GM23338 (cell line): ENCODE measurements at regions not wholly inside any gene's neighbourhood (a gene's known extent, or its start where the extent isn't known, plus 50 kb on each side); places are given as distances from the start of the nearest gene placed in this dataset.

Source experiments
- ATAC-seq: fragments of 200-7000 bp; cut with Tn5 transposase; 3 replicates; pipeline ENCODE4 v1.9.1; 2020
- DNase-seq: peaks from one replicate; pipeline ENCODE4 v3.0.0-alpha.2; 2015; ENCODE audit warnings: low spot score
- H2AFZ ChIP-seq: fragments of 200-600 bp; sonication (generic); 2 replicates; pipeline ENCODE4 v1.8.0; 2016; ENCODE audit warnings: antibody characterized with exemption, mild to moderate bottlenecking, moderate library complexity
- H3F3A ChIP-seq: fragments of 200-600 bp; sonication (generic); replicated peaks from 2 replicates; pipeline ENCODE4 v1.8.0; 2017; ENCODE audit warnings: antibody characterized with exemption, mixed run types, low read depth
- H3K27ac ChIP-seq: fragments of 200-600 bp; sonication (generic); 2 replicates; pipeline ENCODE4 v1.6.1; 2016; ENCODE audit warnings: low read depth
- H3K27me3 ChIP-seq: fragments of 200-600 bp; sonication (generic); 2 replicates; pipeline ENCODE4 v1.8.0; 2016; ENCODE audit warnings: mild to moderate bottlenecking, mixed run types, moderate library complexity; ENCODE audit not compliant: insufficient read depth
- H3K36me3 ChIP-seq: fragments of 200-600 bp; sonication (generic); 2 replicates; pipeline ENCODE4 v1.8.0; 2016; ENCODE audit warnings: mild to moderate bottlenecking; ENCODE audit not compliant: insufficient read depth
- H3K4me1 ChIP-seq: fragments of 200-600 bp; sonication (generic); 2 replicates; pipeline ENCODE4 v1.8.0; 2016; ENCODE audit warnings: mild to moderate bottlenecking, moderate library complexity; ENCODE audit not compliant: insufficient read depth
- H3K4me2 ChIP-seq: fragments of 200-600 bp; sonication (generic); 2 replicates; pipeline ENCODE4 v1.7.1; 2017; ENCODE audit warnings: mixed run types
- H3K4me3 ChIP-seq: fragments of 200-600 bp; sonication (generic); 2 replicates; pipeline ENCODE4 v1.6.1; 2016; ENCODE audit warnings: mixed run types
- H3K79me2 ChIP-seq: fragments of 200-600 bp; sonication (generic); replicated peaks from 2 replicates; pipeline ENCODE4 v1.8.0; 2017; ENCODE audit warnings: mild to moderate bottlenecking; ENCODE audit not compliant: insufficient read depth
- H3K9me2 ChIP-seq: fragments of 200-600 bp; sonication (generic); 2 replicates; pipeline ENCODE4 v1.8.0; 2017; ENCODE audit not compliant: insufficient read depth
- H4K20me1 ChIP-seq: fragments of 200-600 bp; sonication (generic); replicated peaks from 2 replicates; pipeline ENCODE4 v1.8.0; 2017; ENCODE audit warnings: mild to moderate bottlenecking; ENCODE audit not compliant: insufficient read depth
- H3K27ac Mint-ChIP-seq: 2 replicates; pipeline ENCODE4 v1.8.0; 2020; ENCODE audit warnings: inconsistent platforms, mild to moderate bottlenecking, moderate library complexity, mixed read lengths
- H3K27me3 Mint-ChIP-seq: 3 replicates; pipeline ENCODE4 v1.8.0; 2022; ENCODE audit warnings: low read depth, mild to moderate bottlenecking, moderate library complexity, mixed read lengths, inconsistent platforms; ENCODE audit not compliant: insufficient read depth, poor library complexity
- H3K36me3 Mint-ChIP-seq: 3 replicates; pipeline ENCODE4 v1.8.0; 2021; ENCODE audit warnings: low read depth, mild to moderate bottlenecking, inconsistent platforms, moderate library complexity, mixed read lengths
- H3K4me1 Mint-ChIP-seq: 3 replicates; pipeline ENCODE4 v1.8.0; 2020; ENCODE audit warnings: mild to moderate bottlenecking, inconsistent platforms, mixed read lengths
- H3K4me3 Mint-ChIP-seq: 3 replicates; pipeline ENCODE4 v1.8.0; 2021; ENCODE audit warnings: moderate library complexity, mild to moderate bottlenecking, inconsistent platforms, mixed read lengths
- H3K9me3 Mint-ChIP-seq: 3 replicates; pipeline ENCODE4 v1.8.0; 2020; ENCODE audit warnings: moderate library complexity, mild to moderate bottlenecking, inconsistent platforms, mixed read lengths
- CREB1 ChIP-seq: fragments of 250-450 bp; sonication (Bioruptor Pico); IDR thresholded peaks from 2 replicates; pipeline ENCODE4 v1.5.0; 2020; ENCODE audit warnings: low read depth, mild to moderate bottlenecking, moderate library complexity
- EZH2 ChIP-seq: fragments of 200-600 bp; sonication (generic); IDR thresholded peaks from one replicate; pipeline ENCODE4 v1.8.0; 2017; ENCODE audit warnings: antibody characterized with exemption, mild to moderate bottlenecking, low read depth; ENCODE audit not compliant: unreplicated experiment
- NANOG ChIP-seq: IDR thresholded peaks from 2 replicates; pipeline ENCODE4 v1.6.1; 2016; ENCODE audit warnings: antibody characterized with exemption, borderline replicate concordance
- POLR2AphosphoS5 ChIP-seq: IDR thresholded peaks from 2 replicates; pipeline ENCODE4 v1.6.1; 2016; ENCODE audit warnings: antibody characterized with exemption, low read depth
- REST ChIP-seq: IDR thresholded peaks from one replicate; pipeline ENCODE4 v1.6.1; 2018; ENCODE audit warnings: antibody characterized with exemption; ENCODE audit not compliant: unreplicated experiment
- STAT1 ChIP-seq: IDR thresholded peaks from one replicate; pipeline ENCODE4 v1.6.1; 2016; ENCODE audit warnings: antibody characterized with exemption; ENCODE audit not compliant: unreplicated experiment
- ZNF114 ChIP-seq: fragments of 250-450 bp; sonication (Bioruptor Pico); IDR thresholded peaks from 2 replicates; pipeline ENCODE4 v1.5.0; 2020; ENCODE audit warnings: mild to moderate bottlenecking, moderate library complexity
- ZNF331 ChIP-seq: fragments of 250-450 bp; sonication (Bioruptor Pico); IDR thresholded peaks from 2 replicates; pipeline ENCODE4 v1.5.0; 2020; ENCODE audit warnings: low read depth, mild to moderate bottlenecking, moderate library complexity
- TF ChIP-seq, protein P1 (sequence below): IDR thresholded peaks from 2 replicates; pipeline ENCODE4 v1.6.1; 2016; ENCODE audit warnings: antibody characterized with exemption
- TF ChIP-seq, protein P2 (sequence below), 2 experiments: fragments of 200-600 bp in 1 of 2; sonication (generic) in 1 of 2; conservative IDR thresholded peaks; 2 replicates each; pipeline versions ENCODE4 v1.5.1 to v1.6.1; 2016 to 2017; ENCODE audit warnings: antibody characterized with exemption in 2 of 2, low read depth in 2 of 2, mild to moderate bottlenecking in 2 of 2, moderate library complexity in 1 of 2
- TF ChIP-seq, protein P3 (sequence below): fragments of 250-450 bp; sonication (Bioruptor Pico); IDR thresholded peaks from 2 replicates; pipeline ENCODE4 v1.5.0; 2020; ENCODE audit warnings: mild to moderate bottlenecking, moderate library complexity

DNA sequence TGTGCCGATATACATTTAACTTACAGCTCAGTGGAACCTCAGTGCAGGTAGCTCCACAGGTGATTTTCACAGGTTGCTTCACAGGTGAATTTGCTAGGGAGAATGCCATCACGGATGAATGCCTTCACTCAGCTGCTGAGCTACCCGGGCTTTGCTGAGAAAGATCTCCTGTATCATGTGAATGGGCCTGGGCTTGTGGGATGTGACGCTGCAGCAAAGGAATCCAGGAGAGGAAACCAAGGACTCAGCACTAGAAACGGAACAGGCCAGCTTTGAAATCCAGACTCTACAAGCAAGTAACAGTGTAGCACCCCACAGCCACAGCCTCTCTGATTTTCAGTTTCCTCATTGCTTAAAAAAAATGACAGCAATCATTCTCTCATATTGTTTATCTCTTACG, 271.4 kb upstream of the MAF start (continued):
- TF ChIP-seq, protein P1, sequence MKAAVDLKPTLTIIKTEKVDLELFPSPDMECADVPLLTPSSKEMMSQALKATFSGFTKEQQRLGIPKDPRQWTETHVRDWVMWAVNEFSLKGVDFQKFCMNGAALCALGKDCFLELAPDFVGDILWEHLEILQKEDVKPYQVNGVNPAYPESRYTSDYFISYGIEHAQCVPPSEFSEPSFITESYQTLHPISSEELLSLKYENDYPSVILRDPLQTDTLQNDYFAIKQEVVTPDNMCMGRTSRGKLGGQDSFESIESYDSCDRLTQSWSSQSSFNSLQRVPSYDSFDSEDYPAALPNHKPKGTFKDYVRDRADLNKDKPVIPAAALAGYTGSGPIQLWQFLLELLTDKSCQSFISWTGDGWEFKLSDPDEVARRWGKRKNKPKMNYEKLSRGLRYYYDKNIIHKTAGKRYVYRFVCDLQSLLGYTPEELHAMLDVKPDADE, result no peak
- TF ChIP-seq EZH2, result no peak
- no peak for TF ChIP-seq POLR2AphosphoS5
- no peak for TF ChIP-seq STAT1
- TF ChIP-seq REST, result no peak
- no peak for TF ChIP-seq ZNF331
- TF ChIP-seq NANOG, result no peak
- no peak for TF ChIP-seq ZNF114 (CRISPR knock-in tag)

GRCh38 chr16:79870016-79870886, 269.7 kb upstream of the MAF start:
- ATAC-seq, result no peak
- no peaks in the 10 kb centered on the region for H3K4me1 Mint-ChIP-seq
- no peaks in the 10 kb centered on the region for H3K4me1 ChIP-seq
- no peaks in the 10 kb centered on the region for H3K27me3 ChIP-seq
- no peak overlapping the region for H3K27ac ChIP-seq
- no peaks in the 10 kb centered on the region for H3K79me2 ChIP-seq
- no peak overlapping the region for H3K4me2 ChIP-seq
- H3K4me3 ChIP-seq, result no peak overlapping the region
- H3K4me3 Mint-ChIP-seq, result no peak overlapping the region
- no peaks in the 10 kb centered on the region for H3K9me3 Mint-ChIP-seq
- H3F3A ChIP-seq, result no peaks in the 10 kb centered on the region
- no peaks in the 10 kb centered on the region for H3K36me3 ChIP-seq
- DNase-seq, result no peak
- H3K9me2 ChIP-seq, result peaks cover 16% of the 10 kb centered on the region; the same call in 1 of the 2 replicates
- H3K27ac Mint-ChIP-seq, result no peak overlapping the region
- H4K20me1 ChIP-seq, result no peaks in the 10 kb centered on the region
- H3K36me3 Mint-ChIP-seq, result no peaks in the 10 kb centered on the region
- H2AFZ ChIP-seq, result no peak overlapping the region
- peaks cover 2% of the 10 kb centered on the region for H3K27me3 Mint-ChIP-seq
- no peak for TF ChIP-seq ZNF114 (CRISPR knock-in tag)
- TF ChIP-seq, protein P2, sequence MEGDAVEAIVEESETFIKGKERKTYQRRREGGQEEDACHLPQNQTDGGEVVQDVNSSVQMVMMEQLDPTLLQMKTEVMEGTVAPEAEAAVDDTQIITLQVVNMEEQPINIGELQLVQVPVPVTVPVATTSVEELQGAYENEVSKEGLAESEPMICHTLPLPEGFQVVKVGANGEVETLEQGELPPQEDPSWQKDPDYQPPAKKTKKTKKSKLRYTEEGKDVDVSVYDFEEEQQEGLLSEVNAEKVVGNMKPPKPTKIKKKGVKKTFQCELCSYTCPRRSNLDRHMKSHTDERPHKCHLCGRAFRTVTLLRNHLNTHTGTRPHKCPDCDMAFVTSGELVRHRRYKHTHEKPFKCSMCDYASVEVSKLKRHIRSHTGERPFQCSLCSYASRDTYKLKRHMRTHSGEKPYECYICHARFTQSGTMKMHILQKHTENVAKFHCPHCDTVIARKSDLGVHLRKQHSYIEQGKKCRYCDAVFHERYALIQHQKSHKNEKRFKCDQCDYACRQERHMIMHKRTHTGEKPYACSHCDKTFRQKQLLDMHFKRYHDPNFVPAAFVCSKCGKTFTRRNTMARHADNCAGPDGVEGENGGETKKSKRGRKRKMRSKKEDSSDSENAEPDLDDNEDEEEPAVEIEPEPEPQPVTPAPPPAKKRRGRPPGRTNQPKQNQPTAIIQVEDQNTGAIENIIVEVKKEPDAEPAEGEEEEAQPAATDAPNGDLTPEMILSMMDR (conservative IDR thresholded peaks at IDR 0.05; ENCODE audit: low read depth in 2 of 2), result no peak
- no peak for TF ChIP-seq POLR2AphosphoS5
- TF ChIP-seq ZNF331, result no peak
- no peak for TF ChIP-seq STAT1
- TF ChIP-seq, protein P3, sequence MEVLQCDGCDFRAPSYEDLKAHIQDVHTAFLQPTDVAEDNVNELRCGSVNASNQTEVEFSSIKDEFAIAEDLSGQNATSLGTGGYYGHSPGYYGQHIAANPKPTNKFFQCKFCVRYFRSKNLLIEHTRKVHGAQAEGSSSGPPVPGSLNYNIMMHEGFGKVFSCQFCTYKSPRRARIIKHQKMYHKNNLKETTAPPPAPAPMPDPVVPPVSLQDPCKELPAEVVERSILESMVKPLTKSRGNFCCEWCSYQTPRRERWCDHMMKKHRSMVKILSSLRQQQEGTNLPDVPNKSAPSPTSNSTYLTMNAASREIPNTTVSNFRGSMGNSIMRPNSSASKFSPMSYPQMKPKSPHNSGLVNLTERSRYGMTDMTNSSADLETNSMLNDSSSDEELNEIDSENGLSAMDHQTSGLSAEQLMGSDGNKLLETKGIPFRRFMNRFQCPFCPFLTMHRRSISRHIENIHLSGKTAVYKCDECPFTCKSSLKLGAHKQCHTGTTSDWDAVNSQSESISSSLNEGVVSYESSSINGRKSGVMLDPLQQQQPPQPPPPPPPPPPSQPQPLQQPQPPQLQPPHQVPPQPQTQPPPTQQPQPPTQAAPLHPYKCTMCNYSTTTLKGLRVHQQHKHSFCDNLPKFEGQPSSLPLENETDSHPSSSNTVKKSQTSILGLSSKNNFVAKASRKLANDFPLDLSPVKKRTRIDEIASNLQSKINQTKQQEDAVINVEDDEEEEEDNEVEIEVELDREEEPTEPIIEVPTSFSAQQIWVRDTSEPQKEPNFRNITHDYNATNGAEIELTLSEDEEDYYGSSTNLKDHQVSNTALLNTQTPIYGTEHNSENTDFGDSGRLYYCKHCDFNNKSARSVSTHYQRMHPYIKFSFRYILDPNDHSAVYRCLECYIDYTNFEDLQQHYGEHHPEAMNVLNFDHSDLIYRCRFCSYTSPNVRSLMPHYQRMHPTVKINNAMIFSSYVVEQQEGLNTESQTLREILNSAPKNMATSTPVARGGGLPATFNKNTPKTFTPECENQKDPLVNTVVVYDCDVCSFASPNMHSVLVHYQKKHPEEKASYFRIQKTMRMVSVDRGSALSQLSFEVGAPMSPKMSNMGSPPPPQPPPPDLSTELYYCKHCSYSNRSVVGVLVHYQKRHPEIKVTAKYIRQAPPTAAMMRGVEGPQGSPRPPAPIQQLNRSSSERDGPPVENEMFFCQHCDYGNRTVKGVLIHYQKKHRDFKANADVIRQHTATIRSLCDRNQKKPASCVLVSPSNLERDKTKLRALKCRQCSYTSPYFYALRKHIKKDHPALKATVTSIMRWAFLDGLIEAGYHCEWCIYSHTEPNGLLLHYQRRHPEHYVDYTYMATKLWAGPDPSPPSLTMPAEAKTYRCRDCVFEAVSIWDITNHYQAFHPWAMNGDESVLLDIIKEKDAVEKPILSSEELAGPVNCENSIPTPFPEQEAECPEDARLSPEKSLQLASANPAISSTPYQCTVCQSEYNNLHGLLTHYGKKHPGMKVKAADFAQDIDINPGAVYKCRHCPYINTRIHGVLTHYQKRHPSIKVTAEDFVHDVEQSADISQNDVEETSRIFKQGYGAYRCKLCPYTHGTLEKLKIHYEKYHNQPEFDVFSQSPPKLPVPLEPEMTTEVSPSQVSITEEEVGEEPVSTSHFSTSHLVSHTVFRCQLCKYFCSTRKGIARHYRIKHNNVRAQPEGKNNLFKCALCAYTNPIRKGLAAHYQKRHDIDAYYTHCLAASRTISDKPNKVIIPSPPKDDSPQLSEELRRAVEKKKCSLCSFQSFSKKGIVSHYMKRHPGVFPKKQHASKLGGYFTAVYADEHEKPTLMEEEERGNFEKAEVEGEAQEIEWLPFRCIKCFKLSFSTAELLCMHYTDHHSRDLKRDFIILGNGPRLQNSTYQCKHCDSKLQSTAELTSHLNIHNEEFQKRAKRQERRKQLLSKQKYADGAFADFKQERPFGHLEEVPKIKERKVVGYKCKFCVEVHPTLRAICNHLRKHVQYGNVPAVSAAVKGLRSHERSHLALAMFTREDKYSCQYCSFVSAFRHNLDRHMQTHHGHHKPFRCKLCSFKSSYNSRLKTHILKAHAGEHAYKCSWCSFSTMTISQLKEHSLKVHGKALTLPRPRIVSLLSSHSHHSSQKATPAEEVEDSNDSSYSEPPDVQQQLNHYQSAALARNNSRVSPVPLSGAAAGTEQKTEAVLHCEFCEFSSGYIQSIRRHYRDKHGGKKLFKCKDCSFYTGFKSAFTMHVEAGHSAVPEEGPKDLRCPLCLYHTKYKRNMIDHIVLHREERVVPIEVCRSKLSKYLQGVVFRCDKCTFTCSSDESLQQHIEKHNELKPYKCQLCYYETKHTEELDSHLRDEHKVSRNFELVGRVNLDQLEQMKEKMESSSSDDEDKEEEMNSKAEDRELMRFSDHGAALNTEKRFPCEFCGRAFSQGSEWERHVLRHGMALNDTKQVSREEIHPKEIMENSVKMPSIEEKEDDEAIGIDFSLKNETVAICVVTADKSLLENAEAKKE (CRISPR knock-in tag), result no peak
- no peak for TF ChIP-seq NANOG
- TF ChIP-seq CREB1 (CRISPR knock-in tag), result no peak
